Muscle of leg (tissue), 3 donors: ENCODE measurements at regions not wholly inside any gene's neighbourhood (a gene's known extent, or its start where the extent isn't known, plus 50 kb on each side); places are given as distances from the start of the nearest gene placed in this dataset.
A peak's percentile ranks its signal among the peaks of the same experiment; 100 is the strongest.

ENCODE experiments used
- DNase-seq: peaks from one replicate; pipeline ENCODE4 v3.0.0; 2013
- H3K27ac ChIP-seq: one replicate; pipeline ENCODE4 v1.5.1; 2013; ENCODE audit warnings: mild to moderate bottlenecking, low read length, control low read depth
- H3K27me3 ChIP-seq: one replicate; pipeline ENCODE4 v1.6.1; 2013; ENCODE audit warnings: low read length; ENCODE audit not compliant: control insufficient read depth, insufficient read depth
- H3K36me3 ChIP-seq: one replicate; pipeline ENCODE4 v1.6.1; 2013; ENCODE audit warnings: low read length; ENCODE audit not compliant: control insufficient read depth, insufficient read depth
- H3K4me1 ChIP-seq: one replicate; pipeline ENCODE4 v1.6.1; 2013; ENCODE audit warnings: low read length; ENCODE audit not compliant: control insufficient read depth, insufficient read depth
- H3K4me3 ChIP-seq: one replicate; pipeline ENCODE4 v1.5.1; 2013; ENCODE audit warnings: low read length, control low read depth
- H3K9me3 ChIP-seq: replicated peaks from 2 replicates; pipeline ENCODE4 v1.6.1; 2013; ENCODE audit warnings: low read depth, low read length; ENCODE audit not compliant: control insufficient read depth
- WGBS: methylation state at CpG from one replicate; pipeline ENCODE4 v1.1.5; 2013; ENCODE audit warnings: missing lambda C conversion rate; ENCODE audit not compliant: insufficient coverage; 5-methylcytosine and 5-hydroxymethylcytosine counted together

- Histone ChIP-seq H3K4me3 (no peak overlapping the region), H3K27me3 (no peaks in the 10 kb centered on the region), H3K27ac (no peak overlapping the region), H3K36me3 (no peaks in the 10 kb centered on the region), H3K4me1 (peaks cover 3% of the 10 kb centered on the region), H3K9me3 (no peaks in the 10 kb centered on the region)
- WGBS: 78% methylated on average over 7 of the region's 7 CpGs
- DNase-seq: no peak
Observed at GRCh38 chr20:24241466-24241865, 228.0 kb upstream of the SYNDIG1 start.

DNA sequence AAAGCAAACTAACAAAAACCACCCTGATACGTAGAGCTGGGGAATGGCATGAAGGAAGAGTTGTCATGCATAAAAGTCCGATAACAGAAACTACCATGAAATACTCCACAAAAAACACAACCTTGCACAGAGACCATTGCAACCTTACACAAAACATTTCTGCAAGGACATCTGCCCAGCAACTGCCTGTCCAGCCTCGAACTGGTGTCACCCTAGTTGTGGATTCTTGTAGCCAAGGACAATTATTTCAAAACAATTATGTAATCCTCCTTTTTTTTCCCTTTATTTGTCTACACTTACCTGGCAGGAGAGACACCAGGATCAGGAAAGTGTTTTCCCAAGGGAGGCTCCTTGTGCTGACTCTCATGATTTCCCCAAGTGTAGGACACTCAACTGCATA is 232.5 kb upstream of the SYNDIG1 start:
- no peak for DNase-seq
- no peak overlapping the region for H3K27ac ChIP-seq
- H3K27me3 ChIP-seq: no peaks in the 10 kb centered on the region
- H3K4me3 ChIP-seq: no peak overlapping the region
- H3K4me1 ChIP-seq: peaks cover 5% of the 10 kb centered on the region
- H3K9me3 ChIP-seq: no peaks in the 10 kb centered on the region
- no peaks in the 10 kb centered on the region for H3K36me3 ChIP-seq
- 86% methylated on average over 1 of the region's 3 CpGs for WGBS

DNA sequence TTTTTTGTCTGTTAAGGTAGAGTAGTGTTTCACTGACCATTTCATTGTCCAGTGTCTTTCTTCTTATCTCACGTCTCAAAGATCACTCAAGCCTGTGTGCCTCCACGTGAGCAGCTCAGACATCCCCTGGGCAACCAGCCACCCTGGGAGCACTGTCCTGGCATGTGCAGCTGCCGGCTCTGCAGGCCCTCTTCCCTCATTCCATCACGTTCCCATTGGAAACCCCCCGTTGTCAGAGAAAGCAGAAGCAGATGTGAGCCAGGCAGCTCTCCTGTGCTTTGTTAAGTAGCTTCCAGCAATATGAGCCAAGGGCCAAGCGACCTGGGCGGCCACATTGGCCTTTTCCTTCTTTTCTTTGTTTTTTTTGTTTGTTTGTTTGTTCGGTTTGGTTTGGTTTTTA is 233.2 kb upstream of the SYNDIG1 start:
- Histone ChIP-seq H3K4me1 (peaks cover 5% of the 10 kb centered on the region), H3K36me3 (no peaks in the 10 kb centered on the region), H3K27ac (peak overlapping the region; percentile 9), H3K4me3 (no peak overlapping the region), H3K27me3 (no peaks in the 10 kb centered on the region), H3K9me3 (no peaks in the 10 kb centered on the region)
- DNase-seq: peak; percentile 30
- WGBS: no CpG with 5 or more reads among the region's 8 CpGs

DNA sequence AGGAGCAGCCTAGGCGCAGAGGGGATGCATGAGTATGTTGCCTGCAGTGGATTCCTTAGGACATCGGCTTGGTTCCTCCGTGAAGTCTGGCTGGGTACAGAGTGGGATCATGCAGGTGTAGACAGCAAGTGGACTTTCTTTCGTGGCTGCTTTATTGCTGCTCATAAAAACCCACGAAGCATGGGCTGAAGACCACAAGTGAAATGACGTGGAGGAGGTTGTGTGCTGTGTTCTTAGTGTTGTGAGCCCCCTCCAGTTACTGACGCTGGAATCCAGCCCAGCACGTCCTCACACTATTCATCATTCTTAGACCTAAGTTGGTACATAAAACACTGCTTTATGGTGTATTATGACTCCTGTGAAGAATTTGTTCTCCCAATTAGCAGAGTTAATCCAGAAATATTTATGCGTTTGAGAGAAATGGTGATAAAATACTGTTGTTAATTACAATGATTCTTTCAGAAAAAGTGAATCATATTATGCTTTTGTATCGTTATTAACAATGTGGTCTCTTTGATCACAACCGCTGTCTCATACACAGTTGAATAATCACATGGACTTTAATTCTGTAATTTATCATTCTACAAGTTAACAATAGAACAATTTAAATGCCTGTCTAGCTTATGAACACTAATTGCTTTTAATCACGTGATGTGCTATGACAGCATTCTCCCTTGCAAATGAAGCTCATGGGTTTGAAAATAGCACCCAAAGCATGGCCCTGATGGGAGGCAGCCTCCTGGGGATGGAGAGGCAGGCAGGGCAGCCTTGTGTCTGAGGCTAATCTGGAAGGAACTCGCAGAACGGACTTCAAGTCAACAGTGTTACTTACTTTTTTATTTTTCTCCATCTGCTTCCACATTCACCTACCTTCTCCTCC is 233.9 kb upstream of the SYNDIG1 start:
- Histone ChIP-seq H3K27ac (peak overlapping the region; percentile 9), H3K36me3 (no peaks in the 10 kb centered on the region), H3K4me3 (no peak overlapping the region), H3K27me3 (no peaks in the 10 kb centered on the region), H3K9me3 (no peaks in the 10 kb centered on the region), H3K4me1 (peaks cover 5% of the 10 kb centered on the region)
- 68% methylated on average over 3 of the region's 14 CpGs for WGBS
- no peak for DNase-seq

- H3K4me1 ChIP-seq: no peaks in the 10 kb centered on the region
- no peaks in the 10 kb centered on the region for H3K9me3 ChIP-seq
- H3K4me3 ChIP-seq: no peak overlapping the region
- H3K27me3 ChIP-seq: no peaks in the 10 kb centered on the region
- no peak overlapping the region for H3K27ac ChIP-seq
- DNase-seq: no peak
- no peaks in the 10 kb centered on the region for H3K36me3 ChIP-seq
- WGBS: 83% methylated on average over 1 of the region's 3 CpGs
Observed at GRCh38 chr20:24227600-24227999, 239.0 kb upstream of the GGTLC1 start.

GRCh38 chr20:24212494-24212893 is 223.9 kb upstream of the GGTLC1 start:
- H3K4me1 ChIP-seq: no peaks in the 10 kb centered on the region
- H3K36me3 ChIP-seq: no peaks in the 10 kb centered on the region
- H3K27ac ChIP-seq: no peak overlapping the region
- no peaks in the 10 kb centered on the region for H3K9me3 ChIP-seq
- no peak overlapping the region for H3K4me3 ChIP-seq
- DNase-seq: no peak
- WGBS: 16% methylated on average over 5 of the region's 10 CpGs
- no peaks in the 10 kb centered on the region for H3K27me3 ChIP-seq

- H3K27me3 ChIP-seq: no peaks in the 10 kb centered on the region
- no peak overlapping the region for H3K4me3 ChIP-seq
- DNase-seq: no peak
Observed at GRCh38 chr20:24211972-24212371, 223.4 kb upstream of the GGTLC1 start.

DNA sequence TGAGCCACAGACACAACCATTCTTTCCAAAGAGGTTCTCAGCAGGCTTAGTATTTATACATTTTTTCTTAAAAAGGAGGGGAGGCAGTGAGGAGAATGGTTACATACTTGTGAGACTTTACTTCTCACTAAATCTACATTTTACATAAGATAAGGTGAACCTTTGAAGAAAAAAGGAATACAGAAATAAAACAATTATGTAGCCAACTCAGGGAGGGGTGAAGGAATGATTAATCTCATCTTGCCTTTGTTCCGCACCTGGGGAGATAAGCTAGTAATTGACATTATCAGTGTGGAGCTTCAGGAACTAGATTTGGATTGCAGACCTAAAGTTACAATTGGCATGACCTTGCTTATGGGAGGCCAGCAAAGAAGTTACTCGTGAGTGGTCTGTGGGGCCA is 221.8 kb upstream of the GGTLC1 start:
- Histone ChIP-seq H3K27me3 (no peaks in the 10 kb centered on the region), H3K27ac (no peak overlapping the region), H3K4me1 (no peaks in the 10 kb centered on the region), H3K36me3 (no peaks in the 10 kb centered on the region), H3K9me3 (no peaks in the 10 kb centered on the region), H3K4me3 (no peak overlapping the region)
- DNase-seq: no peak
- WGBS: 100% methylated on average over 1 of the region's 2 CpGs

More at GRCh38 chr20:24211972-24212371, 223.4 kb upstream of the GGTLC1 start:
- H3K36me3 ChIP-seq: no peaks in the 10 kb centered on the region
- H3K9me3 ChIP-seq: no peaks in the 10 kb centered on the region
- no peak overlapping the region for H3K27ac ChIP-seq
- H3K4me1 ChIP-seq: no peaks in the 10 kb centered on the region

DNA sequence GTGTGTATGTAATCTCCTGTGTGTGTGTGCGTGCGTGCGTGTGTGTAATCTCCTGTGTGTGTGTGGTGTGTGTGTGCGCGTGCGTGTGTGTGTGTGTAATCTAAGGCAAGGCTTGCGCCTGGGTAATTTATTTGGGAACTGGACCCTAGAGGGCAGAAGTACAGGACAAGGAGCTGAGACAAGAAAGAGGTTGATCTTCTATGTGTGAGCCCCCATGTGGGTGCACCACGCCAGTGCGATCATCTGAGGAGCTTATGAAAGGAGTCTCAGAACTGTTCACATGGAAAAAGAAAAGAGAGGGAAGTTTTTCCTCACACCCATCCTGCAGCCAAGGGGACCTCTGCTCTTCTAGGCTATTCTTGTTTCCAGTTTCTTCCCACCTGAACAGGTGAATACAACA is 220.1 kb upstream of the GGTLC1 start:
- DNase-seq: no peak
- Histone ChIP-seq H3K4me3 (no peak overlapping the region), H3K9me3 (no peaks in the 10 kb centered on the region), H3K4me1 (no peaks in the 10 kb centered on the region), H3K27me3 (peaks cover 4% of the 10 kb centered on the region), H3K36me3 (no peaks in the 10 kb centered on the region), H3K27ac (no peak overlapping the region)
- WGBS: 83% methylated on average over 7 of the region's 9 CpGs

- no peak overlapping the region for H3K27ac ChIP-seq
- H3K4me3 ChIP-seq: no peak overlapping the region
- 81% methylated on average over 12 of the region's 26 CpGs for WGBS
- peaks cover 4% of the 10 kb centered on the region for H3K27me3 ChIP-seq
- H3K9me3 ChIP-seq: no peaks in the 10 kb centered on the region
- no peaks in the 10 kb centered on the region for H3K4me1 ChIP-seq
- DNase-seq: no peak
- no peaks in the 10 kb centered on the region for H3K36me3 ChIP-seq
Observed at GRCh38 chr20:24207803-24208300, 219.3 kb upstream of the GGTLC1 start.
